Spleen (tissue), 11 donors: ENCODE measurements at regions not wholly inside any gene's neighbourhood (a gene's known extent, or its start where the extent isn't known, plus 50 kb on each side); places are given as distances from the start of the nearest gene placed in this dataset.

Experiments used
- DNase-seq: peaks from one replicate; pipeline ENCODE4 v3.0.0-alpha.2; 2020
- H3K27ac ChIP-seq, 8 donors: fragments of 200-600 bp; sonication (generic) in 7 of 8; 1 replicate in 4 of 8; 2 replicates in 4 of 8; pipeline versions ENCODE4 v1.5.0 to v1.8.0; 2016 to 2021; ENCODE audit warnings: inconsistent platforms in 4 of 8, mild to moderate bottlenecking in 4 of 8, moderate library complexity in 1 of 8
- H3K27me3 ChIP-seq, 7 donors: fragments of 200-600 bp; sonication (generic) in 6 of 7; replicated peaks in 1 of 7; 1 replicate in 4 of 7; 2 replicates in 3 of 7; pipeline versions ENCODE4 v1.5.0 to v1.8.0; 2016 to 2021; ENCODE audit warnings: inconsistent platforms in 3 of 7, mild to moderate bottlenecking in 1 of 7
- H3K36me3 ChIP-seq, 6 donors: fragments of 200-600 bp; sonication (generic) in 5 of 6; 1 replicate in 4 of 6; 2 replicates in 2 of 6; pipeline versions ENCODE4 v1.5.0 to v1.8.0; 2016 to 2021; ENCODE audit warnings: inconsistent platforms in 2 of 6
- H3K4me1 ChIP-seq, 6 donors: fragments of 200-600 bp; sonication (generic) in 5 of 6; 1 replicate in 3 of 6; 2 replicates in 3 of 6; pipeline versions ENCODE4 v1.5.0 to v1.8.0; 2016 to 2021; ENCODE audit warnings: inconsistent platforms in 3 of 6
- H3K4me3 ChIP-seq, 8 donors: fragments of 200-600 bp; sonication (generic) in 7 of 8; 1 replicate in 4 of 8; 2 replicates in 4 of 8; pipeline versions ENCODE4 v1.5.0 to v1.8.0; 2016 to 2021; ENCODE audit warnings: inconsistent platforms in 4 of 8, mild to moderate bottlenecking in 4 of 8, moderate library complexity in 2 of 8
- H3K9me3 ChIP-seq, 8 donors: fragments of 200-600 bp; sonication (generic) in 7 of 8; 1 replicate in 4 of 8; 2 replicates in 4 of 8; pipeline versions ENCODE4 v1.5.0 to v1.8.0; 2016 to 2021; ENCODE audit warnings: inconsistent platforms in 4 of 8
- CTCF ChIP-seq, 11 experiments: fragments of 200-600 bp in 7 of 11; fragments of 450-650 bp in 4 of 11; sonication (generic) in 4 of 11; IDR thresholded peaks in 8 of 11; conservative IDR thresholded peaks in 3 of 11; 1 replicate in 7 of 11; 2 replicates in 4 of 11; pipeline versions ENCODE4 v1.4.0 to v1.8.0; 2016 to 2021; ENCODE audit warnings: antibody characterized with exemption in 11 of 11, inconsistent platforms in 4 of 11, mild to moderate bottlenecking in 1 of 11
- POLR2A ChIP-seq, 3 donors: fragments of 450-650 bp; IDR thresholded peaks; one replicate each; pipeline ENCODE4 v1.5.1; 2017; ENCODE audit warnings: antibody characterized with exemption in 3 of 3, mild to moderate bottlenecking in 1 of 3
- POLR2AphosphoS5 ChIP-seq, 3 donors: sonication (generic); formaldehyde crosslinking; IDR thresholded peaks; one replicate each; pipeline ENCODE4 v1.5.1; 2017; ENCODE audit warnings: antibody characterized with exemption in 3 of 3
- WGBS, 5 donors: extraction: QIAGEN DNeasy Blood & Tissue Kit in 3 of 5; methylation state at CpG; one replicate each; pipeline versions ENCODE4 v1.1.5 to v1.1.7; 2013 to 2018; 5-methylcytosine and 5-hydroxymethylcytosine counted together
- intact Hi-C: fragments of 100-400 bp; cut with DNase I; formaldehyde crosslinking; loops from one replicate; pipeline ENCODE4 v1.15.0; 2023; ENCODE audit warnings: low total_unique reads
- donor health status: healthy with polysubstance abuse.
- donor health status: DM: no; HTN: no; CAD: no; lungs with moderate emphysema.
- donor health status: DM: no; HTN: no; CAD: no.
- donor health status: Bipolar disorder and iron deficiency.
- donor health status: healthy.
- donor health status: DM: no; HTN: no; CAD: no.
- donor health status: DM: yes; HTN: yes; CAD: no.

DNA sequence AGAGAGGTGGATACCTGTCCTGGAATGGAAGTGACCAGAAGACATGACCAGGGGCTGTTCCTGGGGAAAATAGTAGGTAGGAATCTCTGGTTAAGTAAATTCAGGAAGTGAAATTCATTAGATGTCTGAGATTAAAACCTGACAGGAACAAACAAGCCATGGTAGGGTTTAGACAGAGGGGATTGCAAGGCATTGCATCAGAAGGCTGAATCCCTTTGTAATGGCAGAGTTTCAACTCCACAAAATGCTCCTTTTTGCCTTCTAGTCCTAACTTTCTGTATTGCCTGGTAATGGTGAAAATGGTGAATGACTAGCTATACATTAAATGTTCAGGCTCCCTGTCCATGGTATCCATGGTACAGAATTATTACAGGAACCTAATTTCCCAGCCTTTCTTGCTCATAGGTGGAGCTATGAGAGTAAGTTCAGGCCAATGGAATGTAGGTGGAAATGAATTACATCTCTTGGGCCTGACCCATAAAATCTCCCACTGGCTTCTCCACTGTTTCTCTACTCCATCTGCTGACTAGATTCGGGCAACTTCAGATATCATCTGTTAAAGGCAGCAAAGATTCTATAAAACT, 113.4 kb upstream of the CNTLN start:
- no peak for DNase-seq
- Histone ChIP-seq H3K27me3 (no peaks in the 10 kb centered on the region), H3K9me3 (peaks cover 0 to 23% (median 14%) of the 10 kb centered on the region in 8 donors), H3K4me3 (no peak overlapping the region), H3K4me1 (no peaks in the 10 kb centered on the region), H3K36me3 (no peaks in the 10 kb centered on the region), H3K27ac (no peak overlapping the region)
- WGBS, 5 donors, result 70 to 90% (median 78%) methylated on average over 1 of the region's 1 CpG
- TF ChIP-seq CTCF (IDR thresholded peaks at IDR 0.05 in 8 of 11, conservative IDR thresholded peaks at IDR 0.05 in 3 of 11), result no peak
- no peak for TF ChIP-seq POLR2A (IDR thresholded peaks at IDR 0.05)
- TF ChIP-seq POLR2AphosphoS5 (IDR thresholded peaks at IDR 0.05), result no peak
- intact Hi-C loops, result no loop called here

DNA sequence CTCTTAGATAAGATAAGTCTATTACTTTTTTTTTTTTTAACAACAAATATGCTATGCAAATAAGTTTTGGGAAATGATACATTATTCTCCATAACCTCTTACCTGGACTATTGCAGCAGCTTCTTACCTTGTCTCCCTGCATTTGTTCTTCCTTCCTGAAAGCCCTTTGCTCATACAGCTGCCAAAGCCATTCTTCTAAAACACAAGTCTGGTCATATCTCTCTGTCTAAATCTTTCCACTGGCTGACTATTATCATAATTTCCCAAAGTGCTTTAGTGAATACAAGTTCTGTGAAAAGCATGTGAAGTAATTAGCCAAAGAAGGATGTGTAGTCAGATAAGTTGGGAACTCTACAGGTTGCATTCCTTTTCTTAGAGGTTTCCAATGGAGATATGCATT, 115.4 kb upstream of the CNTLN start:
- intact Hi-C loops, result no loop called here
- TF ChIP-seq CTCF (IDR thresholded peaks at IDR 0.05 in 8 of 11, conservative IDR thresholded peaks at IDR 0.05 in 3 of 11) (no peak), POLR2AphosphoS5 (IDR thresholded peaks at IDR 0.05) (no peak), POLR2A (IDR thresholded peaks at IDR 0.05) (no peak)
- Histone ChIP-seq H3K27me3 (no peaks in the 10 kb centered on the region), H3K27ac (no peak overlapping the region), H3K4me3 (no peak overlapping the region), H3K4me1 (no peaks in the 10 kb centered on the region), H3K9me3 (peaks cover 0 to 14% (median 10%) of the 10 kb centered on the region in 8 donors), H3K36me3 (no peaks in the 10 kb centered on the region)
- no peak for DNase-seq

DNA sequence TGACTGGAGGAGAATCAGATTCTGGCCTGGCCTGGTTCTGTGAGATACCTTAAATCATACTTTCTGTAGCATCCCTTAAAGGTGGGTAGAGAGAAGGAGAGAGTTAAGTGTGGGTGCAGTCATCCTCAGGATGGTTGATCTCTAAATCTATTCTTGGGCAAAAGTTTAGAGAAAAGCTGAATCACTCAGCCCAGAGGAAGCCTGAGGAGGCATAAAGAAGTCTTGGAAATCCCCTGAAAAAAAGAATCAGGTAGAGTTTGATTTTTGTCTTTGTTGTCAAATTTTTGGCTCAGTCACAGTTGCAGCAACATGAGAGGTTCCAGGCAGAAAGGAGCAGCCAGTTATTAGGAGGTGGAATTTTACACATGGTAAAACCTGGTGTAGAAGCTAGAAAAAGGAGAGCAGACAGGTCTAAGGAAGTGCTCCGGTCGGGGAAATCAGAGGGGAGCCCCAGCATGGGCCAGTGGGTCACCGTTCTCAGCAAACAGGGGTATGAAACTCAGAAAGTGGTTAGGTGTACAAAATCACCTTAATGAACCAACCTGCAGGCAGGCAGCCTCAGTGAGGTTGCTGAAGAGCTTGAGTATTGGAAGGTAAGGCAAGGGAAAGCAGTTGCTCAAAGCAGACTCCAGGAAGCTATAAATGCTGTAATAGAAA, 116.2 kb upstream of the CNTLN start:
- no peaks in the 10 kb centered on the region for H3K4me1 ChIP-seq
- intact Hi-C loops, result no loop called here
- H3K9me3 ChIP-seq, result peaks cover 0 to 7% (median 3%) of the 10 kb centered on the region in 8 donors
- no peak for DNase-seq
- 76 to 91% (median 85%) methylated on average over 3 of the region's 3 CpGs for WGBS, 5 donors
- H3K27ac ChIP-seq, result no peak overlapping the region
- no peaks in the 10 kb centered on the region for H3K36me3 ChIP-seq
- TF ChIP-seq POLR2AphosphoS5 (IDR thresholded peaks at IDR 0.05) (no peak), POLR2A (IDR thresholded peaks at IDR 0.05) (no peak), CTCF (IDR thresholded peaks at IDR 0.05 in 8 of 11, conservative IDR thresholded peaks at IDR 0.05 in 3 of 11) (no peak)
- H3K4me3 ChIP-seq, result no peak overlapping the region
- no peaks in the 10 kb centered on the region for H3K27me3 ChIP-seq

DNA sequence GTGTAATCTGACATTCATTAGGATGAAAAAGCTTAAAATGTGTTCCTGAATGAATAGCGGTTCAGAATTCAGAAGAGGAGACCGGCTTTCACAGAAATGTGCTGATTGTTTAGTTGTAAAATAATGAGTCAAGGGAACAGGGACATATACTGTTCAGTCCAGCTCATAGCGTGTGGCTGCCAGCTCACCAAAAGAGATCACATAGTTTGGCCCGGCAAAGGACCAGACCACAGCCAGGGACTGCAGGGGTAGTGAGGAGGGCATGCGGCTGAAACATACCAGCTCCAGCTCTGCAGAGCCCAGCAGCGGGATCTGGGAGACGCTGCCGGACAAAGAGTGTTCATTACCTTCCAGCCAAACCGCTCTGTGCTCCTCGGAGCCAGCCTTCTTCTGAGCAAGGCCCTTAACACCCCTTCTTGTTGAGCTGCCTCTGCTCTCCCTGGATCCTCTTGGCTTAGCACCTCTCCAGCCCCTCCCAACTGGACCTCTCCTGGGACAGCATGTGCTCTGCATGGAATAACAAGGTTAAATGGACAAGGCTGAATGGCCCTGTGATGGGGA, 116.8 kb upstream of the CNTLN start:
- TF ChIP-seq CTCF (IDR thresholded peaks at IDR 0.05 in 8 of 11, conservative IDR thresholded peaks at IDR 0.05 in 3 of 11), result no peak
- TF ChIP-seq POLR2A (IDR thresholded peaks at IDR 0.05), result no peak
- TF ChIP-seq POLR2AphosphoS5 (IDR thresholded peaks at IDR 0.05), result no peak
- Histone ChIP-seq H3K4me3 (no peak overlapping the region), H3K36me3 (no peaks in the 10 kb centered on the region), H3K9me3 (peaks cover 0 to under 1% (median 0%) of the 10 kb centered on the region in 8 donors), H3K27ac (no peak overlapping the region), H3K27me3 (no peaks in the 10 kb centered on the region), H3K4me1 (no peaks in the 10 kb centered on the region)
- WGBS, 5 donors, result 85 to 96% (median 93%) methylated on average over 10 of the region's 10 CpGs
- intact Hi-C loops, result no loop called here
- no peak for DNase-seq
